Neural cell (in vitro differentiated cells): ENCODE measurements at regions not wholly inside any gene's neighbourhood (a gene's known extent, or its start where the extent isn't known, plus 50 kb on each side); places are given as distances from the start of the nearest gene placed in this dataset.

Source experiments
- H2AFZ ChIP-seq: fragments of 200-600, 300-800 bp; sonication (generic), shearing (Covaris generic); 2 replicates; pipeline ENCODE4 v1.6.0; 2014; ENCODE audit warnings: low read depth, mild to moderate bottlenecking, antibody characterized with exemption, low read length, moderate library complexity
- H3F3A ChIP-seq: fragments of 200-600 bp; shearing (Covaris generic); 2 replicates; pipeline ENCODE4 v1.6.1; 2016; ENCODE audit warnings: mild to moderate bottlenecking, moderate library complexity, mixed read lengths, antibody characterized with exemption, low read length; ENCODE audit not compliant: insufficient read depth, poor library complexity, severe bottlenecking
- H3K27ac ChIP-seq: fragments of 200-600, 300-800 bp; sonication (generic), shearing (Covaris generic); 2 replicates; pipeline ENCODE4 v1.5.1; 2014; ENCODE audit warnings: mild to moderate bottlenecking, low read length, moderate library complexity
- H3K27me3 ChIP-seq: fragments of 300-800, 200-600 bp; sonication (generic), shearing (Covaris generic); 2 replicates; pipeline ENCODE4 v1.6.0; 2014; ENCODE audit warnings: mild to moderate bottlenecking, low read depth, low read length, moderate library complexity; ENCODE audit not compliant: insufficient read depth
- H3K36me3 ChIP-seq: fragments of 300-800, 200-600 bp; sonication (generic), shearing (Covaris generic); 2 replicates; pipeline ENCODE4 v1.5.1; 2014; ENCODE audit warnings: mild to moderate bottlenecking, antibody characterized with exemption, low read length, moderate library complexity; ENCODE audit not compliant: insufficient read depth
- H3K4me2 ChIP-seq: fragments of 300-800, 200-600 bp; sonication (generic), shearing (Covaris generic); 2 replicates; pipeline ENCODE4 v1.6.0; 2014; ENCODE audit warnings: mild to moderate bottlenecking, low read length
- H3K4me3 ChIP-seq: fragments of 300-800, 200-600 bp; sonication (generic), shearing (Covaris generic); 2 replicates; pipeline ENCODE4 v1.5.1; 2014; ENCODE audit warnings: mild to moderate bottlenecking, low read length, moderate library complexity
- H3K79me2 ChIP-seq: fragments of 200-600 bp; shearing (Covaris generic); replicated peaks from 2 replicates; pipeline ENCODE4 v1.6.0; 2014; ENCODE audit warnings: mild to moderate bottlenecking, low read length, moderate library complexity; ENCODE audit not compliant: insufficient read depth
- H3K9ac ChIP-seq: fragments of 300-800, 200-600 bp; sonication (generic), shearing (Covaris generic); 2 replicates; pipeline ENCODE4 v1.6.1; 2016; ENCODE audit warnings: mild to moderate bottlenecking, low read length, mixed read lengths
- H3K9me2 ChIP-seq: fragments of 200-600 bp; shearing (Covaris generic); 2 replicates; pipeline ENCODE4 v1.6.1; 2016; ENCODE audit warnings: mild to moderate bottlenecking, low read length, mixed read lengths; ENCODE audit not compliant: insufficient read depth
- H3K9me3 ChIP-seq: fragments of 200-600, 300-800 bp; sonication (generic), shearing (Covaris generic); 2 replicates; pipeline ENCODE4 v1.6.1; 2016; ENCODE audit warnings: mild to moderate bottlenecking, mixed run types, low read length, moderate library complexity, mixed read lengths
- H4K20me1 ChIP-seq: fragments of 200-600 bp; shearing (Covaris generic); 2 replicates; pipeline ENCODE4 v1.6.1; 2016; ENCODE audit warnings: mild to moderate bottlenecking, mixed run types; ENCODE audit not compliant: insufficient read depth
- CTCF ChIP-seq: fragments of 450-650 bp; IDR thresholded peaks from 2 replicates; pipeline ENCODE4 v1.5.1; 2014; ENCODE audit warnings: antibody characterized with exemption, mild to moderate bottlenecking, moderate library complexity; ENCODE audit not compliant: poor library complexity, severe bottlenecking
- EP300 ChIP-seq: fragments of 450-650 bp; conservative IDR thresholded peaks from 2 replicates; pipeline ENCODE4 v1.6.1; 2014; ENCODE audit warnings: antibody characterized with exemption, mild to moderate bottlenecking, moderate library complexity; ENCODE audit not compliant: poor library complexity, severe bottlenecking
- EZH2 ChIP-seq: fragments of 200-600, 300-800 bp; shearing (Covaris generic), sonication (generic); IDR thresholded peaks from 2 replicates; pipeline ENCODE4 v1.6.1; 2014; ENCODE audit warnings: antibody characterized with exemption, low read length, borderline replicate concordance, mild to moderate bottlenecking; ENCODE audit not compliant: insufficient read depth, poor library complexity, severe bottlenecking
- MXI1 ChIP-seq: fragments of 450-650 bp; conservative IDR thresholded peaks from 2 replicates; pipeline ENCODE4 v1.6.1; 2014; ENCODE audit warnings: antibody characterized with exemption, mild to moderate bottlenecking; ENCODE audit not compliant: poor library complexity, severe bottlenecking
- POLR2AphosphoS5 ChIP-seq: IDR thresholded peaks from 2 replicates; pipeline ENCODE4 v1.6.1; 2012
- RAD21 ChIP-seq: fragments of 450-650 bp; conservative IDR thresholded peaks from 2 replicates; pipeline ENCODE4 v1.6.1; 2014; ENCODE audit warnings: antibody characterized with exemption, mild to moderate bottlenecking, moderate library complexity
- REST ChIP-seq: IDR thresholded peaks from 2 replicates; pipeline ENCODE4 v1.6.1; 2012; ENCODE audit warnings: borderline replicate concordance
- SMC3 ChIP-seq: fragments of 450-650 bp; conservative IDR thresholded peaks from 2 replicates; pipeline ENCODE4 v1.6.1; 2014; ENCODE audit warnings: antibody characterized with exemption, mild to moderate bottlenecking, moderate library complexity; ENCODE audit not compliant: poor library complexity
- TAF1 ChIP-seq: IDR thresholded peaks from 2 replicates; pipeline ENCODE4 v1.6.1; 2012; ENCODE audit warnings: low read depth

GRCh38 chr1:178578541-178578940 is 65.6 kb downstream of the TEX35 start:
- Histone ChIP-seq H3K9ac (no peak overlapping the region), H3K79me2 (no peaks in the 10 kb centered on the region), H3K36me3 (no peaks in the 10 kb centered on the region), H3K4me3 (no peak overlapping the region), H3K9me2 (no peaks in the 10 kb centered on the region), H3K27me3 (no peaks in the 10 kb centered on the region), H2AFZ (no peak overlapping the region), H3K4me2 (no peak overlapping the region), H4K20me1 (no peaks in the 10 kb centered on the region), H3K27ac (no peak overlapping the region), H3F3A (no peaks in the 10 kb centered on the region), H3K9me3 (no peaks in the 10 kb centered on the region)
- TF ChIP-seq TAF1 = no peak
- TF ChIP-seq CTCF = no peak
- no peak for TF ChIP-seq POLR2AphosphoS5
- TF ChIP-seq SMC3 = no peak
- no peak for TF ChIP-seq MXI1
- no peak for TF ChIP-seq EP300
- TF ChIP-seq RAD21 = no peak
- no peak for TF ChIP-seq EZH2
- TF ChIP-seq REST = no peak

GRCh38 chr1:178579095-178579494 is 66.2 kb downstream of the TEX35 start:
- no peak overlapping the region for H3K9ac ChIP-seq
- H3K27ac ChIP-seq = no peak overlapping the region
- H3K36me3 ChIP-seq = no peaks in the 10 kb centered on the region
- no peaks in the 10 kb centered on the region for H3F3A ChIP-seq
- H3K27me3 ChIP-seq = no peaks in the 10 kb centered on the region
- no peaks in the 10 kb centered on the region for H3K79me2 ChIP-seq
- H3K4me3 ChIP-seq = no peak overlapping the region
- TF ChIP-seq EZH2 (no peak), SMC3 (no peak), CTCF (no peak), POLR2AphosphoS5 (no peak), EP300 (no peak), MXI1 (no peak), RAD21 (no peak), TAF1 (no peak)
- no peak overlapping the region for H3K4me2 ChIP-seq
- no peaks in the 10 kb centered on the region for H3K9me3 ChIP-seq
- H3K9me2 ChIP-seq = no peaks in the 10 kb centered on the region
- H4K20me1 ChIP-seq = no peaks in the 10 kb centered on the region
- no peak overlapping the region for H2AFZ ChIP-seq
